ENCODE measurements at regions not wholly inside any gene's neighbourhood (a gene's known extent, or its start where the extent isn't known, plus 50 kb on each side); places are given as distances from the start of the nearest gene placed in this dataset.

DNA sequence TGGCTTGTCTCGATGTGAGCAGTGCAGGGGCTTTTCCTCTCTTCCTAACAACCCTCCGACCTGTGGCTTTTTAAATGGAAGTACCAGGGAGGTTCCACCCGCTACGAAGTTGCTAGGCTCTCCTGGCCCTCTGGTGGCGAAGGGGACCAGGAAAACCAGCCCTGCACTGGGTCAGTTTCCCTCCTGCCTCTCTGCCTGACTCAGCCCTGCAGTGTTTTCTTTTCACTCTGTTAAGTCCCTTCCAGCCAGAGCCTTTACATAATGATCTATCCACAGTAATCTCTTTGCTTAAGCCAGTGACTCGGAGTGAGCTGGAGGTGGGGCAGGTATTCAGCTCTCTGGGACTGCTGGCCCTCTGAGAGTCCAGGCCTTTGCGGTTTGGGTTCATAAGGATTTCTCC is 331.3 kb upstream of the EEF2KMT start:
- TF ChIP-seq, protein P1, sequence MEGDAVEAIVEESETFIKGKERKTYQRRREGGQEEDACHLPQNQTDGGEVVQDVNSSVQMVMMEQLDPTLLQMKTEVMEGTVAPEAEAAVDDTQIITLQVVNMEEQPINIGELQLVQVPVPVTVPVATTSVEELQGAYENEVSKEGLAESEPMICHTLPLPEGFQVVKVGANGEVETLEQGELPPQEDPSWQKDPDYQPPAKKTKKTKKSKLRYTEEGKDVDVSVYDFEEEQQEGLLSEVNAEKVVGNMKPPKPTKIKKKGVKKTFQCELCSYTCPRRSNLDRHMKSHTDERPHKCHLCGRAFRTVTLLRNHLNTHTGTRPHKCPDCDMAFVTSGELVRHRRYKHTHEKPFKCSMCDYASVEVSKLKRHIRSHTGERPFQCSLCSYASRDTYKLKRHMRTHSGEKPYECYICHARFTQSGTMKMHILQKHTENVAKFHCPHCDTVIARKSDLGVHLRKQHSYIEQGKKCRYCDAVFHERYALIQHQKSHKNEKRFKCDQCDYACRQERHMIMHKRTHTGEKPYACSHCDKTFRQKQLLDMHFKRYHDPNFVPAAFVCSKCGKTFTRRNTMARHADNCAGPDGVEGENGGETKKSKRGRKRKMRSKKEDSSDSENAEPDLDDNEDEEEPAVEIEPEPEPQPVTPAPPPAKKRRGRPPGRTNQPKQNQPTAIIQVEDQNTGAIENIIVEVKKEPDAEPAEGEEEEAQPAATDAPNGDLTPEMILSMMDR (IDR thresholded peaks at IDR 0.05) = no peak
- TF ChIP-seq POLR2A (IDR thresholded peaks at IDR 0.05) (no peak), POLR2AphosphoS5 (IDR thresholded peaks at IDR 0.05; ENCODE audit: insufficient read depth in 1 of 2, low read depth in 1 of 2) (no peak)

All from vagina (tissue), 2 donors.